ENCODE measurements at regions not wholly inside any gene's neighbourhood (a gene's known extent, or its start where the extent isn't known, plus 50 kb on each side); places are given as distances from the start of the nearest gene placed in this dataset.
"Not testable (repeated sequence)": the region's sequence is repeated elsewhere in the genome, so short reads cannot be mapped to it uniquely, and the experiment has no call there.

- not testable (repeated sequence) for H3K36me3 ChIP-seq (ENCODE audit: insufficient read depth, low read length); H3K4me3 ChIP-seq (ENCODE audit: low read depth in 1 of 2, low read length in 2 of 2); H3K27ac ChIP-seq (ENCODE audit: low read length); H3K27me3 ChIP-seq (ENCODE audit: insufficient read depth, low read length, poor library complexity); H3K4me1 ChIP-seq (ENCODE audit: insufficient read depth, low read length); H3K9ac ChIP-seq (ENCODE audit: low read depth, low read length); H3K9me3 ChIP-seq (ENCODE audit: insufficient read depth, low read length, severe bottlenecking); H2AFZ ChIP-seq (ENCODE audit: low read depth, low read length); H3K79me2 ChIP-seq (ENCODE audit: insufficient read depth, low read length); ATAC-seq (ENCODE audit: insufficient read depth, low read depth); H3K4me2 ChIP-seq (ENCODE audit: insufficient read depth, low read length); DNase-seq; H4K20me1 ChIP-seq (ENCODE audit: insufficient read depth, low read length)
Observed at GRCh38 chr17:22117401-22117800, 425.1 kb downstream of the KCNJ18 start.

DNA sequence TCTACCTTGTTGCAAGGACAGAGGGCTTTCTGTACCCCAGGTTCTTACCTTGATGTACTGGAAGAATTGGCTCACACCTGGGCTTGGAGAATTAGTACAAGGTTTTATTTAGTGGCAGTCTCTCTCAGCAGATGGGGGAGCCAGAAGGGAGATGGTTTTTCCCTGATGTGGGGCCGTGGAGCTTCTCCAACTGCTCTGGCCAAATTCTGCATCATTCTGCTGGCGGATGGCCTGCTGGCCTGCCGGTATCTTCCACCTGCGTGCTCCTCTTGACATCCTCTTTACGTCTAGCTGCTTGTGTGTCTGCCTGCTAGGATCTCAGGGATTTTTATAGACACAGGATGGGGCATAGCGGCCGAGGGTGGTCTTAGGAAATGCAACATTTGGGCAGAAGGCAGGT lies 426.7 kb downstream of the KCNJ18 start:
- not testable (repeated sequence) for H3K36me3 ChIP-seq (ENCODE audit: insufficient read depth, low read length); H3K79me2 ChIP-seq (ENCODE audit: insufficient read depth, low read length); H3K4me2 ChIP-seq (ENCODE audit: insufficient read depth, low read length); H3K4me3 ChIP-seq (ENCODE audit: low read depth in 1 of 2, low read length in 2 of 2); H2AFZ ChIP-seq (ENCODE audit: low read depth, low read length); H3K9me3 ChIP-seq (ENCODE audit: insufficient read depth, low read length, severe bottlenecking); H3K27me3 ChIP-seq (ENCODE audit: insufficient read depth, low read length, poor library complexity); H3K9ac ChIP-seq (ENCODE audit: low read depth, low read length); H3K4me1 ChIP-seq (ENCODE audit: insufficient read depth, low read length); H4K20me1 ChIP-seq (ENCODE audit: insufficient read depth, low read length); H3K27ac ChIP-seq (ENCODE audit: low read length); DNase-seq; ATAC-seq (ENCODE audit: insufficient read depth, low read depth)

DNA sequence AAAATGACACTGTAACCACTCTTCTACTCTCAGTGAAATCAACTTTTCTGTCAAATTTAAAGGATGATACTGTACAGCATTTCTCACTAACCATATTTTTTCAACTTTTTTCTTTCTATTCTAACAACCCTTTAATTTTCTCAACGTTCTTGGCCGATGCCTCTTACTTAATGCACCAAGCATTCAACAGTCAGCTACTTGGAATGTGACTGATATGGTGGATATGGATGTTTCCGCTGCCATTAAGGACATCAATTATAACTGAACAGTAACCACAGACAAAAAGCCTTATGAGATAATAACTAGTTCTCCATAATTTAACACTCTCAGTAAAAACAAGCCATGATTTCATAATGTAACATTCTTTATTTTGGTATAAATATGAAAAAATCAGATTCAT lies 427.4 kb downstream of the KCNJ18 start:
- H3K27me3 ChIP-seq (ENCODE audit: insufficient read depth, low read length, poor library complexity); ATAC-seq (ENCODE audit: insufficient read depth, low read depth); DNase-seq: not testable (repeated sequence)

DNA sequence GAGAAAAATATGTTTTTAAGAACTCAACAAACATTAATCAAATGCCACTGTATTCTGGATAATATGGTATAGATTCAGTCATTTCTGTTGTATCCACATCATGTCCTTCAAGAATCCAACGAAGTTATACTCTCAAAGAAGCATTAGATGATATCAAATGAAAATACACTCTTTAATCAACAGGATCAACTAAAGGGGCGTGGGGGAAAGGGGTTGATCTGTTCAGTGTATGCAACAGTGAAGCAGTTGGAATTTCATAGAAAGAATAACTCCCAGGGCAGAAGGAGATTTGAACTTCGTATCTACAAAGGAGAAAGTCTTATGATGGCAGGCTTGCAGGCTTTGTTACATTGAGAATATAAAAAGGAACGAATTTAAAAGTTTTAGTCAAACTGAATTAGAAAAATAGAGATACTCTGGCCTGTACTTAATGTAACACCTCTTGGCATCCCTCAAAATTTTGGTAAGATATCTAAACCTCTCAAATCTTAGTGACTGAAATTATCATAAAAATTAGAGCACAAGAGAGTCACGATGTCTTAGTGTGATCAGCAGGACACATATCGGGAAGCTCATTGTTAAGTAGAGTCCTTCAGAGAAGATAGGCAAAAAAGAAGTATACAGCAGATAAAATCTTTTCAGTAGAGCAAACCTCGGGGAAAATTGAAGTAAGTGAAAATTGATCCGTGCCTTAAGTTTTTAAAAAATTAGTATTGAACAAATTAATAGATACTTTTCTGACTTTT lies 431.4 kb downstream of the KCNJ18 start:
- TF ChIP-seq EZH2 (IDR thresholded peaks at IDR 0.05; ENCODE audit: borderline replicate concordance, low read depth, low read length, severe bottlenecking): no peak
- TF ChIP-seq, protein P1, sequence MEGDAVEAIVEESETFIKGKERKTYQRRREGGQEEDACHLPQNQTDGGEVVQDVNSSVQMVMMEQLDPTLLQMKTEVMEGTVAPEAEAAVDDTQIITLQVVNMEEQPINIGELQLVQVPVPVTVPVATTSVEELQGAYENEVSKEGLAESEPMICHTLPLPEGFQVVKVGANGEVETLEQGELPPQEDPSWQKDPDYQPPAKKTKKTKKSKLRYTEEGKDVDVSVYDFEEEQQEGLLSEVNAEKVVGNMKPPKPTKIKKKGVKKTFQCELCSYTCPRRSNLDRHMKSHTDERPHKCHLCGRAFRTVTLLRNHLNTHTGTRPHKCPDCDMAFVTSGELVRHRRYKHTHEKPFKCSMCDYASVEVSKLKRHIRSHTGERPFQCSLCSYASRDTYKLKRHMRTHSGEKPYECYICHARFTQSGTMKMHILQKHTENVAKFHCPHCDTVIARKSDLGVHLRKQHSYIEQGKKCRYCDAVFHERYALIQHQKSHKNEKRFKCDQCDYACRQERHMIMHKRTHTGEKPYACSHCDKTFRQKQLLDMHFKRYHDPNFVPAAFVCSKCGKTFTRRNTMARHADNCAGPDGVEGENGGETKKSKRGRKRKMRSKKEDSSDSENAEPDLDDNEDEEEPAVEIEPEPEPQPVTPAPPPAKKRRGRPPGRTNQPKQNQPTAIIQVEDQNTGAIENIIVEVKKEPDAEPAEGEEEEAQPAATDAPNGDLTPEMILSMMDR (IDR thresholded peaks at IDR 0.05; ENCODE audit: borderline replicate concordance, extremely low read depth, low read length, poor library complexity, severe bottlenecking): no peak
- Histone ChIP-seq H3K4me2 (ENCODE audit: insufficient read depth, low read length) (no peak overlapping the region), H3K79me2 (ENCODE audit: insufficient read depth, low read length) (no peaks in the 10 kb centered on the region), H3K9me3 (ENCODE audit: insufficient read depth, low read length, severe bottlenecking) (no peaks in the 10 kb centered on the region), H2AFZ (ENCODE audit: low read depth, low read length) (no peak overlapping the region), H3K4me3 (ENCODE audit: low read depth in 1 of 2, low read length in 2 of 2) (no peak overlapping the region), H3K27ac (ENCODE audit: low read length) (no peak overlapping the region), H3K36me3 (ENCODE audit: insufficient read depth, low read length) (no peaks in the 10 kb centered on the region), H3K9ac (ENCODE audit: low read depth, low read length) (no peak overlapping the region), H3K4me1 (ENCODE audit: insufficient read depth, low read length) (no peaks in the 10 kb centered on the region), H4K20me1 (ENCODE audit: insufficient read depth, low read length) (no peaks in the 10 kb centered on the region), H3K27me3 (ENCODE audit: insufficient read depth, low read length, poor library complexity) (no peaks in the 10 kb centered on the region)
- DNase-seq: no peak
- no peak for ATAC-seq (ENCODE audit: insufficient read depth, low read depth)

More for the DNA sequence above, 427.4 kb downstream of the KCNJ18 start:
- not testable (repeated sequence) for H3K9ac ChIP-seq (ENCODE audit: low read depth, low read length); H3K4me1 ChIP-seq (ENCODE audit: insufficient read depth, low read length); H3K27ac ChIP-seq (ENCODE audit: low read length); H3K4me2 ChIP-seq (ENCODE audit: insufficient read depth, low read length); H2AFZ ChIP-seq (ENCODE audit: low read depth, low read length); H3K79me2 ChIP-seq (ENCODE audit: insufficient read depth, low read length); H3K36me3 ChIP-seq (ENCODE audit: insufficient read depth, low read length); H3K4me3 ChIP-seq (ENCODE audit: low read depth in 1 of 2, low read length in 2 of 2); H3K9me3 ChIP-seq (ENCODE audit: insufficient read depth, low read length, severe bottlenecking); H4K20me1 ChIP-seq (ENCODE audit: insufficient read depth, low read length)

GRCh38 chr17:22128171-22128570 lies 435.8 kb downstream of the KCNJ18 start:
- no peak overlapping the region for H3K9ac ChIP-seq (ENCODE audit: low read depth, low read length)
- no peaks in the 10 kb centered on the region for H4K20me1 ChIP-seq (ENCODE audit: insufficient read depth, low read length)
- H3K4me1 ChIP-seq (ENCODE audit: insufficient read depth, low read length): no peaks in the 10 kb centered on the region
- ATAC-seq (ENCODE audit: insufficient read depth, low read depth) (no peak), DNase-seq (no peak)
- no peaks in the 10 kb centered on the region for H3K79me2 ChIP-seq (ENCODE audit: insufficient read depth, low read length)
- no peak overlapping the region for H3K4me3 ChIP-seq (ENCODE audit: low read depth in 1 of 2, low read length in 2 of 2)
- TF ChIP-seq, protein P1 (IDR thresholded peaks at IDR 0.05; ENCODE audit: borderline replicate concordance, extremely low read depth, low read length, poor library complexity, severe bottlenecking): no peak
- TF ChIP-seq EZH2 (IDR thresholded peaks at IDR 0.05; ENCODE audit: borderline replicate concordance, low read depth, low read length, severe bottlenecking): no peak
- H3K27ac ChIP-seq (ENCODE audit: low read length): no peak overlapping the region
- H3K36me3 ChIP-seq (ENCODE audit: insufficient read depth, low read length): no peaks in the 10 kb centered on the region
- no peak overlapping the region for H2AFZ ChIP-seq (ENCODE audit: low read depth, low read length)
- H3K4me2 ChIP-seq (ENCODE audit: insufficient read depth, low read length): no peak overlapping the region
- H3K9me3 ChIP-seq (ENCODE audit: insufficient read depth, low read length, severe bottlenecking): no peaks in the 10 kb centered on the region
- no peaks in the 10 kb centered on the region for H3K27me3 ChIP-seq (ENCODE audit: insufficient read depth, low read length, poor library complexity)
